HG02610 (cell line): ENCODE measurements at regions not wholly inside any gene's neighbourhood (a gene's known extent, or its start where the extent isn't known, plus 50 kb on each side); places are given as distances from the start of the nearest gene placed in this dataset.
"Not testable (repeated sequence)": the region's sequence is repeated elsewhere in the genome, so short reads cannot be mapped to it uniquely, and the experiment has no call there.

ENCODE experiments used
- ATAC-seq: cut with Tn5 transposase; IDR thresholded peaks from one replicate; pipeline ENCODE4 v1.9.1; 2021; ENCODE audit warnings: mild to moderate bottlenecking, moderate library complexity; ENCODE audit not compliant: unreplicated experiment

DNA sequence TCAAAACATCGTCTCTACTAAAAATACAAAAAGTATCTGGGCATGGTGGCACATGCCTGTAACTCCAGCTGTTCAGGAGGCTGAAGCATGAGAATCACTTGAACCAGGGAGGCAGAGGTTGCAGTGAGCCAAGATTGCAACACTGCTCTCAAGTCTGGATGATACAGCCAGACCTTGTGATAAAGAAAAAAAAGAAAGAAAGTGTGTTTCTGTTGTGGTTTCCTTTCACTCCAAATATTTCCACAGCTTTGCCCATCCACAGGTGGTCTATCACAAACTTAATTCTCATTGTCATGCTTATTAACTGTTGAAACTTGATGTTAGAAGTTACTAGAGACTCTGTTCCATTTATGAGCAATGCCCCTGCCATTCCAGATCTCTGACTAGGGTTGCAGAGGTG is 316.0 kb upstream of the SEMA3C start:
- no peak for ATAC-seq

DNA sequence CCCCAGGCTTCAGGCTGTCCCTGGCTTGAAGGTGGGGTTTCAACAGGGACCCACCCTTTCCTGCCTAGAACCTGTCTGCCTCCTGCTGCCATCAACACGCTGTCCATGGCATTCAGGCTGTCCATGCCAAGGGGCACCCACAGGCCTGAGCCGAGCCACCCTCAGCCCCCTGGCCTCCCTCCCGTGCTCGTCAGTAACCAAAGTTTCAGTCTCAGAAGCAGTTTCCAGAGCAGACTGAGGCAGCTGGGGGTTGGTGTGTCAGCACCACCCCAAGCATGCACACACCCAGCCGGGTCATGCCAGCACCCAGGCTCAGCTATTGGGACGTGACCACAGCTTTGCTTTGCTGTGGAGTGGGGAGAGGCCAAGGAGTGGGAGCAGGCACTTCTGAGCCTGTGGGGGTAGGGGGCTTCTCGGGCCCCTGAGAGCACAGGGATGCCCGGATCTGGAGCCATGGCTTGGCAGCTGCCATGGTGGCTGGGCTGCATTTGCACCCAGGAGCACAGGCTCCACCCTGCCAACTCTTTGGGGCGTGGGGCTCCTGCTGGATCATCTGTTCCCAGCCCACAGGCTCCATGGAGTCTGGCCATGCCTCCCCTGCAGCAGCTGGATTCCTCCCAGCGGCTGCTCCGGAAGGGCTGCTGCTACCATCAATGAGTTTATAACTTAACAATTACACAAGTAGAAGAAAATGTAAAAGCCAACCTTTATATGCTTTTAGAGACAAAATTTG is 314.5 kb upstream of the SEMA3C start:
- ATAC-seq: no peak

DNA sequence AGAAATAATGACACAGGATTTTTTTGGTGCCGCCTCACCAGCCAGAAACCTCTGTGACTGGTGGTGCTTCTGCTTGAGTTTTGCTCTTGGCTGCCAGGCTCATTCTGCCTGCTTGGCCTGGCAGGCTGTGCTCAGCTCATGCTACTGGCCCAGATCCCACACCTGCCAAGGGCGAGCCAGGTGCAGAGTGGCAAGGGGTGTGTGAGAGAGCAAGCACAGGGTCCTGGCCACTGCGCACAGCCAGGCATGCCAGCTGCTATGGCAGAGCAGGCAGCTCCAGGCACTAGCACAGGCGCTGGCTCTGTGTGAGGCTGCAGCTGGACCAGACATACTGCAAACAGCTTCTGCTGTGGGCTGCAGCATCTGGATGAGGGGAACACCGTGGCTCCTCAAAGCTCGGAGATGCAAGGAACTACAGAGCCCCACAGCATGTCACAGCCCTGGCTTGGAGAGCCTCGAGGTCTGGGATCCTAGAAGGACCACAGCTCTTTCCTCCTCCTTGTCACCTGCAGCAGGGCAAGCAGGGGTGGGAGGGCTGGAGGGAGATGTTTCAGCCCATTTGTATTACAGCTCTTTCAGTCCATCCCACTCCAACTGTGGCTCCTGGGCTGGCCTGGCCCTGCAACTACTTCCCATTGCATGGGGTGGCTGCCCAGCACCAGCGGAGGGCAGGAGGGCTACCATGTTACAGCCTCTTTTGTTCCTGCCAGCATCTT is 313.4 kb upstream of the SEMA3C start:
- no peak for ATAC-seq

DNA sequence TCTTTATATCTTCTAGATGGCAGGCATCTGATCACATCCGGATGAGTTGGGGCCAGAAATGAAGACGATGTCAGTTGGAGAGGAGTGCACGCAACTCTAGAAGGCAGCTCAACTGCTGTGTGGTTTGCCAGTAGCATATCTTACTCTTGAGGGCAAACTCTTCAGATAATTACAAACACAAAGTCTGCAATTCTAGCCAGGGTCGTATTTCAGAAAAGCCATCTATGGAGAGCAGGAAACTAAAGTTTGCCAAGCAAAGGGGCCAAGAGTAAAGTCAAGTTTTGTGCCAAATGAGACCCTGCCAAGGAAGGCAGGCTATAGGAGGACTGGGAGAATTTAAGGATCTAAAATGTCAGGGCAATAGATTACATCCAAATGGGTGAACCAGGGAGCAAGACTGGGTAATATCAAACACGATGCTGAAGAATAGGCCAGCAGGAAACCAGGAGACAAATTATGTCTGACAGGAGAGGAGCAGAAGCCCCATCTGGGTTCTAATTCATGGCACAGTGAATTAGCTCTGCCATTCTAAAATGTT is 312.5 kb upstream of the SEMA3C start:
- ATAC-seq: no peak

- no peak for ATAC-seq
These were observed 307.4 kb upstream of the SEMA3C start for GRCh38 chr7:81226234-81226633.

- not testable (repeated sequence) for ATAC-seq
These were observed 303.8 kb upstream of the SEMA3C start for GRCh38 chr7:81222692-81223091.

DNA sequence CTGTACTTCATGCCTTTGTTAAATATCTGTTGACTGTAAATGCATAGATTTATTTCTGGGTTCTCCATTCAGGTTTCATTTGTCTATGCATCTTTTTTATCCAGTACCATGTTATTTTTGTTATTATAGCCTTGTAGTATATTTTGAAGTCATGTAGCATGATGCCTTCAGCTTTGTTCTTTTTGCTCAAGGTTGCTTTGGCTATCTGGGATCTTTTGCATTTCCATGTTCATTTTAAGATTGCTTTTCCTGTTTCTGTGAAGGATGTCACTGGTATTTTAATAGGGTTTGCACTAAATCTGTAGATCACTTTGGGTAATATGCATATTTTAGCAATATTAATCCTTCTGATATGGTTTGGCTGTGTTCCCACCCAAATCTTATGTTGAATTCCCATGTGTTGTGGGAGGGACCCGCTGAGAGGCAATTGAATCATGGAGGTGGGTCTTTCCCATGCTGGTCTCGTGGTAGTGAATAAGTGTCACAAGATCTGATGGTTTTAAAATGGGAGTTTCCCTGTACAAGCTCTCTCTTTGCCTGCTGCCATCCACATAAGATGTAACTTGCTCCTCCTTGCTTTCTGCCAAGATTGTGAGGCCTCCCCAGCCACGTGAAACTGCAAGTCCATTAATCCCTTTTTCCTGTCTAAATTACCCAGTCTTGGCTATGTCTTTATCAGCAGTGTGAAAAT is 302.8 kb upstream of the SEMA3C start:
- no peak for ATAC-seq

GRCh38 chr7:81218480-81219106 is 299.7 kb upstream of the SEMA3C start:
- ATAC-seq: no peak

GRCh38 chr7:81213394-81213793 is 294.5 kb upstream of the SEMA3C start:
- no peak for ATAC-seq

DNA sequence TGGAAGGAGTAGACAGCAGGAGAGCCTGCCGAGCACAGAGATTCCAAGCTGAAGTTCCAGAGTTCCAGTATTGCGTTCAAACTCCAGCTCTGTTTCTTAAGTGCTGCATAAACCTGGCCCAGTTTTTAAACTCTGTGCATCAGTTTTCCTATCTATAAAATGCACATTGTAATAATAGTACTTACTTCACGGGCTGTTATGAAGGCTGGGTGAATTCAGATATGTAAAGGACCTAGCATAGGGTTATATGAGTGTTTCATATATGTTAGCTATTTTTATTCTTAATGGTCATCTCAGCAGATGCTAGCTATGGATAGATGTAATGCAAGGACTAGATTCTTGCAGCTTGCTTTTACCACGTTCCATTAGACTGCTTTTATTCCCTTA is 293.1 kb upstream of the SEMA3C start:
- ATAC-seq: no peak

DNA sequence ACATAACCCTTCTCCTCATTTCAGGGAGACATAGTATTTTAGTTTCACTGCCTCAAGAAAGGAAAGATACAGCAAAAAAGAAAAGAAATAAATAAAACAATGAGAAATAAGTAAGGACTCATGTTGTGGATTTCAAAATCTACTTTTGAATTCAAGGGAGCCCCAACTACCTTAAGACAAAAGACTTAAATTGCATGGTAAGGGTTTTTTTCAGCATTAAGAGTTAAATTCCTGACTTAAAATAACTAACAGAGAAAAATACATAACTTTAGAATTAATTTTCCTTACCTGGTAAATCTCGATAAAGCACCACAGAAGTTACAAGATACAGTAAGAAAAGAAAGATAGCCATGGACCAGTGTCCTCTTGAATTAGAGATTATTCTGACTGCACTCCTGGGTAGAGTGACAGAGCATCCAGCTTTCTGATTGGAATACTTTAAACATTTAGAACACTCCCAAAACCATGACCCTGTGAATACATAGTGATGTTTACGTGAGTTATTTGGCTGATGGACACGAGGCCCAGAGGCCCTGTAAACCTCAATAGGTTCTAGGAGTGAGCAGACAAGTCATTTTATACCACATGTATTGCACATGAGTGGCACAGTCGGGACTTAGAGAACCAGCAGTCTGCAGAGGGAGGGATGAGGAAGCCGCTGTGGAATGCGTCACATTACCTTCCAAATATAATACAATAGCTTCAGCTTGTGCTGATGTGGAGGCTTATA is 292.5 kb upstream of the SEMA3C start:
- ATAC-seq: no peak

- ATAC-seq: no peak
These were observed 291.6 kb upstream of the SEMA3C start for GRCh38 chr7:81210137-81211064.

GRCh38 chr7:81209059-81209458 is 290.2 kb upstream of the SEMA3C start:
- ATAC-seq: no peak

GRCh38 chr7:81207801-81208200 is 288.9 kb upstream of the SEMA3C start:
- ATAC-seq: no peak

DNA sequence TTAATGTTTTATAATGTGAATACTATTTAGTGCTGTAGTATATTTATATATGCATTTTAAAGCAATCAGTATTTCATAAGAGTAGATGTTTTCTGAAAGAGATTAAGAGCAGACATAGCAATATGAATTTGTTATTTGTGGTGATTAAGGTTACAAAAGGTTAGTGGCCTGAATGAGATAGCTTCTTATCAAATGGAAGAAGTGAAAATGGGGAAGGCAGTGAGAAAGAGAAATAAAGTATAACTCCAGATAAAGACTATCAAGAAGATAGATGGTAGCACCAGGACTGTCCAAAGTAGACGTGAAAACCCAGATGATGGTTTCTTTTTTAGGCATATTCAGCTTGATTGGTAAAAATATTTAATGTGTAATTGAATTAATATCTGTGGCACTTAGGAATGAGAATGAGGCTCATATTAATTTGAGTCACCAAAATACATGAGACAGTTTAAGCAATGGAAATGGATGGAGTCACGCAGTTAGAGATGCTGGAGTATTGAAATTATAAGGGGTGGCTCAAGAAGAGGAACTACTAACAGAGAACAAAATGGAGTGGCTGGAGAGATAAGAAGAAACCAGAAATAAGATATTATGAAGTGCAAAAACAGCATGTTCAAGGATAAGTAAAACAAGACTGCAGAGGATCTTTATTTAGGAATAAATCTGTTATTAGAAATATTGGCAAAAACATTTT is 288.0 kb upstream of the SEMA3C start:
- ATAC-seq: no peak

GRCh38 chr7:81206217-81206616 is 287.4 kb upstream of the SEMA3C start:
- ATAC-seq: no peak

DNA sequence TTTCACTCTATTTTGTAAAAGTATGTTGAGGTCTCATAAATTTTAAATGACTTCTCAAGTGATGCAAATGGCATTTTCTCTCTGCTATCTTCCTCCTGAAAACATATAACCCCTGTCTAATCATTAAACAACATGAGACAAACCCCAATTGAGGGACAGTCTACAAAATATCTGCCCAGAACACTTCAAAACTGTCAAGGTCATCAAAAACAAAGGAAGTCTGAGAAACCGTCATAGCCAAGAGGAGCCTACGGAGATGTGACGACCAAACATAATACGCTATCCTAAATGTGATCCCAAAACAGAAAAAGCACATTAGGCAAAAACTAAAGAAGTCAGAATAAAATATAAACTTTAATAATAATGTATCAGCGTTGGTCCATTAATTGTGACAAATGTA is 282.3 kb upstream of the SEMA3C start:
- no peak for ATAC-seq

- no peak for ATAC-seq
These were observed 279.9 kb upstream of the SEMA3C start for GRCh38 chr7:81198766-81199165.

DNA sequence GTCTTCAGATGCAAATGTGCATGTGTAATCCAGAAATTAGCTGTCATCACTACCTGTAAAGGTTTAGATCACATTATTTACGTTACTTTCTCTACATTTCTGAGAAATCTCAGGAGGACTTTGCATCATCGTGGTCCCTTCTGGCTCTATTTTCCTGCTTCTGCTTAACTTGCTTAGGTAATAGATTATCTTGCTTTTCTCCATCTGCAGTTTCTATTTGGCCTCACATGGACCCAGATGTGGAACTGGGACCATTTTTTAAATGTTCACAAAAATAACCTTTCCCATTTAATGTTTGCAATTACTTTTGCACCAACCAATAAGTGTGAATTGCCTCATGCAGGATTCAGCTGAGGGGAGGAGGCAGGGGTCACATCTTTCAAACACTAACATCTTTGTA is 278.4 kb upstream of the SEMA3C start:
- ATAC-seq: no peak
